ENCODE measurements at regions not wholly inside any gene's neighbourhood (a gene's known extent, or its start where the extent isn't known, plus 50 kb on each side); places are given as distances from the start of the nearest gene placed in this dataset.
"Not testable (repeated sequence)": the region's sequence is repeated elsewhere in the genome, so short reads cannot be mapped to it uniquely, and the experiment has no call there.

DNA sequence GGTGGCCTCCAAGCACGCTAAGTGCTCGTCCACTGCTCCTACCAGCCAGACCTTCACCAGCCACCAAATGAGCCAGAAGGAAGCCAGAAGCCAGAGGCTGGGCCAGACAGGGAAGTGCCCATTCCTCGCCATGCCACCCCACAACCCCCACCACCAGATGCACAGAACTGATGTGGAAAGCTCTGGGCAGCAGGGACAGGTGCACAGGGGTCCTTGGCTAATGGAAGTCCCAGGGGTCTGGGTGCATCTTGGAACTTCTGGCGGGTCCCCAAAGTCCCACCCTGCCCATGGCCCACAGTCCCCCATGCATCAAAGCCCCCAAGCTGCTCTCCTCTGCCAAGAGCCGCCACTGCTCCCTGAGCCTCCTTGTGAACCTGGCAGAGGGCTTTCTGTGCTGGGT is 173.1 kb upstream of the ID2 start:
- Histone ChIP-seq H3F3A (ENCODE audit: insufficient read depth, low read length) (no peaks in the 10 kb centered on the region), H3K27ac (ENCODE audit: low read length) (no peak overlapping the region)
- TF ChIP-seq EZH2 (optimal IDR thresholded peaks at IDR 0.05; ENCODE audit: low read depth, low read length) (no peak), EZH2phosphoT487 (IDR thresholded peaks at IDR 0.05; ENCODE audit: low read length) (no peak)
- TF ChIP-seq, protein P1, sequence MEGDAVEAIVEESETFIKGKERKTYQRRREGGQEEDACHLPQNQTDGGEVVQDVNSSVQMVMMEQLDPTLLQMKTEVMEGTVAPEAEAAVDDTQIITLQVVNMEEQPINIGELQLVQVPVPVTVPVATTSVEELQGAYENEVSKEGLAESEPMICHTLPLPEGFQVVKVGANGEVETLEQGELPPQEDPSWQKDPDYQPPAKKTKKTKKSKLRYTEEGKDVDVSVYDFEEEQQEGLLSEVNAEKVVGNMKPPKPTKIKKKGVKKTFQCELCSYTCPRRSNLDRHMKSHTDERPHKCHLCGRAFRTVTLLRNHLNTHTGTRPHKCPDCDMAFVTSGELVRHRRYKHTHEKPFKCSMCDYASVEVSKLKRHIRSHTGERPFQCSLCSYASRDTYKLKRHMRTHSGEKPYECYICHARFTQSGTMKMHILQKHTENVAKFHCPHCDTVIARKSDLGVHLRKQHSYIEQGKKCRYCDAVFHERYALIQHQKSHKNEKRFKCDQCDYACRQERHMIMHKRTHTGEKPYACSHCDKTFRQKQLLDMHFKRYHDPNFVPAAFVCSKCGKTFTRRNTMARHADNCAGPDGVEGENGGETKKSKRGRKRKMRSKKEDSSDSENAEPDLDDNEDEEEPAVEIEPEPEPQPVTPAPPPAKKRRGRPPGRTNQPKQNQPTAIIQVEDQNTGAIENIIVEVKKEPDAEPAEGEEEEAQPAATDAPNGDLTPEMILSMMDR (IDR thresholded peaks at IDR 0.05; ENCODE audit: low read length): no peak

DNA sequence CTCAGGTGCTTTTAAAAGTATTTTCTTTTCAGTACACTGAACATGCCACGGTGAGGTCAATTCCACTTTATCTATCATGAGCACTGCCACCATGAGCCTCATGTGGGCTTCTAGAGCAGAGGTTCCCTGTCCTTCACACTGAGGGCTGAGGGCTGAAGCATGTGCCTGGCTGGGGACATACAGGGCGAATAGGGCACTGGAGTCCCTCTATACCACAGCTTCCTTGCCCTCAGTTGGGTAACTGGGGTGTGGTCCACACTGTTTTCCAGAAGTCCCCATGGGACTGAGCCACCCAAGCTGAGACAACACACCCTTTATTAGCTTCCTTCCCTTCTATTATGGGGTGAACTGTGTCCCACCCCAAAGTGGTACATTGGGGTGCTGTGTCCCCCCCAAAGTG is 172.2 kb upstream of the ID2 start:
- Histone ChIP-seq H2AFZ (ENCODE audit: low read length) (no peak overlapping the region), H3K9me2 (replicated peaks; ENCODE audit: insufficient read depth, low read length) (no peaks in the 10 kb centered on the region), H3K4me1 (ENCODE audit: low read length) (peaks cover 24% of the 10 kb centered on the region), H3K36me3 (replicated peaks; ENCODE audit: insufficient read depth, low read length) (no peaks in the 10 kb centered on the region), H3K9me3 (replicated peaks; ENCODE audit: insufficient read depth, low read length) (no peaks in the 10 kb centered on the region), H3K9ac (ENCODE audit: low read length) (no peak overlapping the region), H3K4me3 (ENCODE audit: low read length) (no peak overlapping the region), H3F3A (ENCODE audit: insufficient read depth, low read length) (peaks cover 8% of the 10 kb centered on the region), H3K4me2 (ENCODE audit: low read depth, low read length) (no peak overlapping the region), H3K27ac (ENCODE audit: low read length) (no peak overlapping the region), H3K79me2 (ENCODE audit: low read length) (no peaks in the 10 kb centered on the region), H4K20me1 (ENCODE audit: insufficient read depth, low read length) (no peaks in the 10 kb centered on the region), H3K27me3 (replicated peaks; ENCODE audit: insufficient read depth, low read length) (no peaks in the 10 kb centered on the region)
- no peak for TF ChIP-seq EZH2 (optimal IDR thresholded peaks at IDR 0.05; ENCODE audit: low read depth, low read length)
- no peak for TF ChIP-seq EZH2phosphoT487 (IDR thresholded peaks at IDR 0.05; ENCODE audit: low read length)
- TF ChIP-seq, protein P1 (IDR thresholded peaks at IDR 0.05; ENCODE audit: low read length): no peak
- no peak for DNase-seq

More for the DNA sequence above, 173.1 kb upstream of the ID2 start:
- no peak overlapping the region for H3K4me3 ChIP-seq (ENCODE audit: low read length)
- no peaks in the 10 kb centered on the region for H3K27me3 ChIP-seq (replicated peaks; ENCODE audit: insufficient read depth, low read length)
- no peaks in the 10 kb centered on the region for H3K9me2 ChIP-seq (replicated peaks; ENCODE audit: insufficient read depth, low read length)
- H3K36me3 ChIP-seq (replicated peaks; ENCODE audit: insufficient read depth, low read length): no peaks in the 10 kb centered on the region
- H3K9ac ChIP-seq (ENCODE audit: low read length): no peak overlapping the region
- H3K4me1 ChIP-seq (ENCODE audit: low read length): peaks cover 15% of the 10 kb centered on the region
- no peak for DNase-seq
- no peaks in the 10 kb centered on the region for H3K9me3 ChIP-seq (replicated peaks; ENCODE audit: insufficient read depth, low read length)
- no peak overlapping the region for H3K4me2 ChIP-seq (ENCODE audit: low read depth, low read length)
- H4K20me1 ChIP-seq (ENCODE audit: insufficient read depth, low read length): no peaks in the 10 kb centered on the region
- no peak overlapping the region for H2AFZ ChIP-seq (ENCODE audit: low read length)
- no peaks in the 10 kb centered on the region for H3K79me2 ChIP-seq (ENCODE audit: low read length)

DNA sequence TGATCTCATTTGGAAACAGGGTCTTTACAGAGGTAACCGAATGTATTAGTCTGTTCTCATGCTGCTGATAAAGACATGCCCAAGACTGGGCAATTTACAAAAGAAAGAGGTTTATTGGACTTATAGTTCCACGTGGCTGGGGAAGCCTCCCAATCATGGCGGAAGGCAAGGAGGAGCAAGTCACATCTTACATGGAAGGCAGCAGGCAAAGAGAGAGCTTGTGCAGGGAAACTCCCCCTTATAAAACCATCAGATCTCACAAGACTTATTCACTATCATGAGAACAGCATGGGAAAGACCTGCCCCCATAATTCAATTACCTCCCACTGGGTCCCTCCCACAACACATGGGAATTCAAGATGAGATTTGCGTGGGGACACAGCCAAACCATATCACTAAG is 171.8 kb upstream of the ID2 start:
- not testable (repeated sequence) for H3K79me2 ChIP-seq (ENCODE audit: low read length); H3K9me2 ChIP-seq (replicated peaks; ENCODE audit: insufficient read depth, low read length); H3K4me3 ChIP-seq (ENCODE audit: low read length); H3K4me2 ChIP-seq (ENCODE audit: low read depth, low read length); H3K27ac ChIP-seq (ENCODE audit: low read length); DNase-seq; H3K27me3 ChIP-seq (replicated peaks; ENCODE audit: insufficient read depth, low read length); H3K9ac ChIP-seq (ENCODE audit: low read length); H2AFZ ChIP-seq (ENCODE audit: low read length); H3K9me3 ChIP-seq (replicated peaks; ENCODE audit: insufficient read depth, low read length); H4K20me1 ChIP-seq (ENCODE audit: insufficient read depth, low read length); H3K36me3 ChIP-seq (replicated peaks; ENCODE audit: insufficient read depth, low read length)
- peaks cover 13% of the 10 kb centered on the region for H3F3A ChIP-seq (ENCODE audit: insufficient read depth, low read length)
- peaks cover 28% of the 10 kb centered on the region for H3K4me1 ChIP-seq (ENCODE audit: low read length)

GRCh38 chr2:8510519-8510918 is 171.3 kb upstream of the ID2 start:
- no peak overlapping the region for H2AFZ ChIP-seq (ENCODE audit: low read length)
- no peaks in the 10 kb centered on the region for H3K9me3 ChIP-seq (replicated peaks; ENCODE audit: insufficient read depth, low read length)
- no peak for DNase-seq

More at GRCh38 chr2:8510519-8510918, 171.3 kb upstream of the ID2 start:
- Histone ChIP-seq H3K9me2 (replicated peaks; ENCODE audit: insufficient read depth, low read length) (no peaks in the 10 kb centered on the region), H3K9ac (ENCODE audit: low read length) (no peak overlapping the region), H3K27ac (ENCODE audit: low read length) (no peak overlapping the region), H3K36me3 (replicated peaks; ENCODE audit: insufficient read depth, low read length) (no peaks in the 10 kb centered on the region), H4K20me1 (ENCODE audit: insufficient read depth, low read length) (no peaks in the 10 kb centered on the region), H3F3A (ENCODE audit: insufficient read depth, low read length) (peaks cover 17% of the 10 kb centered on the region), H3K4me1 (ENCODE audit: low read length) (peaks cover 33% of the 10 kb centered on the region), H3K4me3 (ENCODE audit: low read length) (no peak overlapping the region), H3K4me2 (ENCODE audit: low read depth, low read length) (no peak overlapping the region), H3K27me3 (replicated peaks; ENCODE audit: insufficient read depth, low read length) (no peaks in the 10 kb centered on the region), H3K79me2 (ENCODE audit: low read length) (no peaks in the 10 kb centered on the region)
- TF ChIP-seq EZH2phosphoT487 (IDR thresholded peaks at IDR 0.05; ENCODE audit: low read length): no peak
- no peak for TF ChIP-seq EZH2 (optimal IDR thresholded peaks at IDR 0.05; ENCODE audit: low read depth, low read length)
